Caco-2 (cell line): ENCODE measurements at regions not wholly inside any gene's neighbourhood (a gene's known extent, or its start where the extent isn't known, plus 50 kb on each side); places are given as distances from the start of the nearest gene placed in this dataset.

Experiments used
- BruUV-seq: library from RNA; stranded (reverse); fragments of 400-500 nt; replicated peaks from 2 replicates; lab custom pipeline; 2021; lab: Mats Ljungman, UMichigan
- CTCF ChIA-PET: fragments of 300-600 bp; sonication (Branson Sonifier 250); formaldehyde crosslinking; loops from one replicate; lab custom pipeline; 2022; ENCODE audit warnings: antibody characterized with exemption; lab: Charles Lee
- POLR2A ChIA-PET: fragments of 300-600 bp; sonication (Branson Sonifier 250); formaldehyde crosslinking; loops from one replicate; lab custom pipeline; 2022; ENCODE audit warnings: antibody characterized with exemption; lab: Charles Lee
- DNase-seq, 2 experiments: peaks; one replicate each; pipeline versions ENCODE4 v3.0.0 to v3.0.0-alpha.2; 2020 to 2022
- H3K27me3 ChIP-seq: replicated peaks from 2 replicates; pipeline ENCODE4 v1.6.0; 2011; ENCODE audit warnings: low read length; ENCODE audit not compliant: control insufficient read depth, insufficient read depth
- H3K36me3 ChIP-seq: 2 replicates; pipeline ENCODE4 v1.5.1; 2011; ENCODE audit warnings: low read length; ENCODE audit not compliant: control insufficient read depth, insufficient read depth
- H3K4me1 ChIP-seq: fragments of 250-450 bp; sonication (Bioruptor Pico); 2 replicates; pipeline ENCODE4 v1.5.1; 2020; ENCODE audit warnings: mild to moderate bottlenecking
- H3K4me3 ChIP-seq: 2 replicates; pipeline ENCODE4 v1.5.1; 2011; ENCODE audit warnings: low read depth, mild to moderate bottlenecking, control low read depth, low read length
- H3K9me3 ChIP-seq: fragments of 250-450 bp; sonication (Bioruptor Pico); 2 replicates; pipeline ENCODE4 v1.5.1; 2020; ENCODE audit warnings: mild to moderate bottlenecking, moderate library complexity
- H3K27ac Mint-ChIP-seq: one replicate; pipeline ENCODE4 v1.8.0; 2022; ENCODE audit warnings: mixed read lengths; ENCODE audit not compliant: unreplicated experiment
- H3K27me3 Mint-ChIP-seq: one replicate; pipeline ENCODE4 v1.8.0; 2022; ENCODE audit warnings: mixed read lengths; ENCODE audit not compliant: insufficient read depth, unreplicated experiment
- H3K36me3 Mint-ChIP-seq: one replicate; pipeline ENCODE4 v1.8.0; 2022; ENCODE audit warnings: mild to moderate bottlenecking, mixed read lengths; ENCODE audit not compliant: insufficient read depth, unreplicated experiment
- H3K4me1 Mint-ChIP-seq: one replicate; pipeline ENCODE4 v1.8.0; 2022; ENCODE audit warnings: low read depth, mixed read lengths; ENCODE audit not compliant: unreplicated experiment
- H3K4me3 Mint-ChIP-seq: one replicate; pipeline ENCODE4 v1.8.0; 2022; ENCODE audit warnings: mild to moderate bottlenecking, moderate library complexity, mixed read lengths; ENCODE audit not compliant: unreplicated experiment
- H3K9me3 Mint-ChIP-seq: one replicate; pipeline ENCODE4 v1.8.0; 2022; ENCODE audit warnings: mixed read lengths; ENCODE audit not compliant: unreplicated experiment
- intact Hi-C: fragments of 100-400 bp; cut with micrococcal nuclease; formaldehyde crosslinking; loops from one replicate; pipeline ENCODE4 v1.10.0; 2022; ENCODE audit not compliant: unreplicated experiment
- TF ChIP-seq, protein P1 (sequence below), 2 experiments: fragments of 200-600 bp in 1 of 2; IDR thresholded peaks; 1 replicate in 1 of 2; 2 replicates in 1 of 2; pipeline versions ENCODE4 v1.5.1 to v1.8.0; 2011 to 2022; ENCODE audit warnings: antibody characterized with exemption in 1 of 2, control low read depth in 1 of 2, inconsistent platforms in 1 of 2, low read depth in 1 of 2, low read length in 1 of 2, mild to moderate bottlenecking in 1 of 2, moderate library complexity in 1 of 2; ENCODE audit not compliant: insufficient read depth in 1 of 2, severe bottlenecking in 1 of 2, unreplicated experiment in 1 of 2

DNA sequence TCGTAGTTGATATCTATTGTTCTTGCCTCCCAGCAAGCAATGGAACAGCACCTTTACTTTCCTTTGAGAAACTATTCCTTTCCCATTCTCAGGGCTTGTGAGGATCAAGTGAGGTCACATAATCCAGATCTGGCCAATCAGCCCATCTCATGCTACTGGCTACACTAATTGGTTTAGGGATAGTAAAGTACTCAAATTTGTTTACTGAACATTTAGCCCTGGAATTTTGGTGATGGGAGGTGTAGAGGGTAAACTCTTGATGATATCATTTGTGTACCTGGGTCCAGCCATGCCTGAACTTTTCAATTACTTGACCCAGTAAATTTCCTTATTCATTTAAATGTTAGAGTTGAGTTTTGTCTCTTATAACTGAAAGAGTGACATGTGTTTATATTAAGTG, 195.8 kb upstream of the TNP1 start:
- POLR2A ChIA-PET, result no interaction called here
- intact Hi-C loops, result loop anchor here (10.0 kb wide), 1 partner anchor 361 kb away; the partner anchor contains the start of gene IGFBP5
- TF ChIP-seq, protein P1, sequence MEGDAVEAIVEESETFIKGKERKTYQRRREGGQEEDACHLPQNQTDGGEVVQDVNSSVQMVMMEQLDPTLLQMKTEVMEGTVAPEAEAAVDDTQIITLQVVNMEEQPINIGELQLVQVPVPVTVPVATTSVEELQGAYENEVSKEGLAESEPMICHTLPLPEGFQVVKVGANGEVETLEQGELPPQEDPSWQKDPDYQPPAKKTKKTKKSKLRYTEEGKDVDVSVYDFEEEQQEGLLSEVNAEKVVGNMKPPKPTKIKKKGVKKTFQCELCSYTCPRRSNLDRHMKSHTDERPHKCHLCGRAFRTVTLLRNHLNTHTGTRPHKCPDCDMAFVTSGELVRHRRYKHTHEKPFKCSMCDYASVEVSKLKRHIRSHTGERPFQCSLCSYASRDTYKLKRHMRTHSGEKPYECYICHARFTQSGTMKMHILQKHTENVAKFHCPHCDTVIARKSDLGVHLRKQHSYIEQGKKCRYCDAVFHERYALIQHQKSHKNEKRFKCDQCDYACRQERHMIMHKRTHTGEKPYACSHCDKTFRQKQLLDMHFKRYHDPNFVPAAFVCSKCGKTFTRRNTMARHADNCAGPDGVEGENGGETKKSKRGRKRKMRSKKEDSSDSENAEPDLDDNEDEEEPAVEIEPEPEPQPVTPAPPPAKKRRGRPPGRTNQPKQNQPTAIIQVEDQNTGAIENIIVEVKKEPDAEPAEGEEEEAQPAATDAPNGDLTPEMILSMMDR (IDR thresholded peaks at IDR 0.05; ENCODE audit: insufficient read depth in 1 of 2, low read depth in 1 of 2, low read length in 1 of 2, severe bottlenecking in 1 of 2, unreplicated experiment in 1 of 2), result no peak
- CTCF ChIA-PET, result no interaction called here
- BruUV-seq, result no TSS peak
- no peaks in the 10 kb centered on the region for H3K36me3 ChIP-seq
- Mint-ChIP-seq H3K27me3 (no peaks in the 10 kb centered on the region), H3K36me3 (no peaks in the 10 kb centered on the region), H3K27ac (no peak overlapping the region), H3K4me3 (no peak overlapping the region), H3K4me1 (peaks cover 5% of the 10 kb centered on the region), H3K9me3 (no peaks in the 10 kb centered on the region)
- H3K4me1 ChIP-seq, result no peaks in the 10 kb centered on the region
- no peaks in the 10 kb centered on the region for H3K27me3 ChIP-seq
- no peak for DNase-seq
- H3K4me3 ChIP-seq, result no peak overlapping the region
- no peaks in the 10 kb centered on the region for H3K9me3 ChIP-seq

DNA sequence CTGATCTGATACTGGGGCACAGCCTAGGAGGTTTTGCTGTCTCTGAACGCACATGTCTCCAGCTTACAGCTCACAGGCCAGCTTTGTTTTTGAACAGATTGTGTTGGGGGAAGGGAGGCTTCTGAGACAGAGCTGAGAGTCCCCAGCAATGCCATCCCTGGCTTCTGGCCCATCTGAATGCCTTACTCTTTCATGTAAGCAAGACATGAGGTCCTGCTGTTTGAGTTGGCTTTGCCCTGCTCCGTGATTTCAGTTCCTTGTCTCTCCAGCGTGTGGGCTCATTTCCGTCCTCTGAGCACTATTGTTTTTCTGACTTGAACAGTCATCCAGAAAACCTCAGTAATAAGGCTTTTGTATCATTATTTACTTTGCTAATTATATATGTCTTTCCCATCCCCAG, 194.9 kb upstream of the TNP1 start:
- CTCF ChIA-PET, result no interaction called here
- DNase-seq, result no peak
- POLR2A ChIA-PET, result no interaction called here

DNA sequence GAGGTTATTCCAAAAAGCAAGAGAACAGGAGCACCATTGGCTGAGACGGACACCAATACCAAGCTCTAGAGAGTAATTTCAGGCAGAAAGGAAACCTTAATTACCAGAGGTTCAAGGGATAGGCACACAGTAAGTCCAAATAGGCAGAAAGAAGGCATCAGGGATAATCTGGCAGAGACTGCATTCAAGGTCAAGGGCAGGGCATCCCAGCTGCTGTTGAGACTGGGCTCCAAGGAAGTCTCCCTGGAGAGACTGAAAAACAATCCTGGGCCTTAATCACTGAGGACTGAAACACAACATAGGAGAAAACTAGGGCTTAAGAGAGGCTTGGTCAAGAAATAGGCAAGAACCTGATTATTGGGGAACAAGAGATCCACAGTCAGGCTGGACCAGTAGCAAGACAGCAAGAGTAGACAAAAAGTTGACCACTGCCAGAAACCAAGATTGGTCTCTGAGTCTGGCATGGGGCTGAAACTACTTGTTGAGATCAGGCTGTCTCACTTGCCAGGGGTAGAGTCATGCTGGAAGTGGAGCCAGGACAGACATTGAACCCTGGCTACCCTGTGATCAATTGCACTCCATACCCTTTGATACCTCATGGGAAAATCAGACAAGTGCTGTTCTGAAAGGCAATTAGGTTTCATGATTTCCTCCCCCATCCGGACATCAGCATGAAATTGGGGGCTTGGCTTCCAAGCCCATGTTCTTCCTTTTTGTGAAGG, 193.2 kb upstream of the TNP1 start:
- ChIA-PET CTCF (no interaction called here), POLR2A (no interaction called here)
- H3K27me3 ChIP-seq, result no peaks in the 10 kb centered on the region
- H3K27ac Mint-ChIP-seq, result no peak overlapping the region
- H3K36me3 Mint-ChIP-seq, result no peaks in the 10 kb centered on the region
- H3K4me1 ChIP-seq, result no peaks in the 10 kb centered on the region; the same call in 1 of the 2 replicates
- DNase-seq, result no peak
- no peaks in the 10 kb centered on the region for H3K9me3 ChIP-seq
- TF ChIP-seq, protein P1 (IDR thresholded peaks at IDR 0.05; ENCODE audit: insufficient read depth in 1 of 2, low read depth in 1 of 2, low read length in 1 of 2, severe bottlenecking in 1 of 2, unreplicated experiment in 1 of 2), result no peak
- no peaks in the 10 kb centered on the region for H3K27me3 Mint-ChIP-seq
- H3K4me3 ChIP-seq, result no peak overlapping the region
- H3K36me3 ChIP-seq, result no peaks in the 10 kb centered on the region
- intact Hi-C loops, result loop anchor here (10.0 kb wide), 1 partner anchor 358 kb away; the partner anchor contains the start of gene IGFBP5
- no peaks in the 10 kb centered on the region for H3K9me3 Mint-ChIP-seq
- no peak overlapping the region for H3K4me3 Mint-ChIP-seq
- peaks cover 14% of the 10 kb centered on the region for H3K4me1 Mint-ChIP-seq
- no TSS peak for BruUV-seq

More for the DNA sequence above, 194.9 kb upstream of the TNP1 start:
- no peak overlapping the region for H3K4me3 Mint-ChIP-seq
- H3K9me3 Mint-ChIP-seq, result no peaks in the 10 kb centered on the region
- Histone ChIP-seq H3K4me3 (no peak overlapping the region), H3K4me1 (no peaks in the 10 kb centered on the region), H3K36me3 (no peaks in the 10 kb centered on the region), H3K9me3 (no peaks in the 10 kb centered on the region), H3K27me3 (no peaks in the 10 kb centered on the region)
- H3K27me3 Mint-ChIP-seq, result no peaks in the 10 kb centered on the region
- intact Hi-C loops, result loop anchor here (10.0 kb wide), 1 partner anchor 360 kb away; the partner anchor contains the start of gene IGFBP5
- TF ChIP-seq, protein P1 (IDR thresholded peaks at IDR 0.05; ENCODE audit: insufficient read depth in 1 of 2, low read depth in 1 of 2, low read length in 1 of 2, severe bottlenecking in 1 of 2, unreplicated experiment in 1 of 2), result no peak
- H3K4me1 Mint-ChIP-seq, result peaks cover 5% of the 10 kb centered on the region
- BruUV-seq, result no TSS peak
- no peaks in the 10 kb centered on the region for H3K36me3 Mint-ChIP-seq
- peak overlapping the region; percentile 8 for H3K27ac Mint-ChIP-seq
